Liver (tissue), 8 donors: ENCODE measurements at regions not wholly inside any gene's neighbourhood (a gene's known extent, or its start where the extent isn't known, plus 50 kb on each side); places are given as distances from the start of the nearest gene placed in this dataset.
"Not testable (repeated sequence)": the region's sequence is repeated elsewhere in the genome, so short reads cannot be mapped to it uniquely, and the experiment has no call there.

ENCODE experiments used
- DNase-seq: peaks from one replicate; pipeline ENCODE4 v3.0.0-alpha.2; 2017; ENCODE audit warnings: low spot score
- H3K27ac ChIP-seq, 2 donors: one replicate each; pipeline ENCODE4 v1.7.0; 2013; ENCODE audit warnings: inconsistent platforms in 2 of 2, low read length in 2 of 2, control low read depth in 1 of 2, low read depth in 1 of 2, mild to moderate bottlenecking in 1 of 2
- H3K27me3 ChIP-seq, 4 donors: one replicate each; pipeline versions ENCODE4 v1.6.1 to v1.7.0; 2013; ENCODE audit warnings: low read length in 3 of 4, inconsistent platforms in 1 of 4, mild to moderate bottlenecking in 1 of 4, moderate library complexity in 1 of 4; ENCODE audit not compliant: control insufficient read depth in 4 of 4, insufficient read depth in 4 of 4
- H3K36me3 ChIP-seq, 4 donors: one replicate each; pipeline versions ENCODE4 v1.6.1 to v1.7.0; 2013; ENCODE audit warnings: low read length in 3 of 4, mild to moderate bottlenecking in 3 of 4, low read depth in 1 of 4, moderate library complexity in 1 of 4; ENCODE audit not compliant: control insufficient read depth in 4 of 4, insufficient read depth in 3 of 4
- H3K4me1 ChIP-seq, 4 donors: one replicate each; pipeline versions ENCODE4 v1.6.1 to v1.7.0; 2013; ENCODE audit warnings: low read length in 3 of 4, mild to moderate bottlenecking in 3 of 4, moderate library complexity in 1 of 4; ENCODE audit not compliant: control insufficient read depth in 4 of 4, insufficient read depth in 4 of 4
- H3K4me3 ChIP-seq, 3 donors: one replicate each; pipeline versions ENCODE4 v1.6.1 to v1.7.0; 2013; ENCODE audit warnings: low read length in 3 of 3, control low read depth in 1 of 3, low read depth in 1 of 3, mild to moderate bottlenecking in 1 of 3
- H3K9ac ChIP-seq, 2 donors: one replicate each; pipeline ENCODE4 v1.7.0; 2013; ENCODE audit warnings: low read length in 2 of 2, mild to moderate bottlenecking in 2 of 2, moderate library complexity in 2 of 2, control low read depth in 1 of 2, low read depth in 1 of 2
- H3K9me3 ChIP-seq, 4 donors: one replicate each; pipeline versions ENCODE4 v1.6.1 to v1.7.0; 2013; ENCODE audit warnings: low read length in 3 of 4; ENCODE audit not compliant: control insufficient read depth in 4 of 4
- ATF3 ChIP-seq: IDR thresholded peaks from 2 replicates; pipeline ENCODE4 v1.6.1; 2016; ENCODE audit warnings: antibody characterized with exemption
- CTCF ChIP-seq: fragments of 150-350 bp; IDR thresholded peaks from 2 replicates; pipeline ENCODE4 v1.5.1; 2017; ENCODE audit warnings: improper control_type of control experiment, low read depth, low read length; ENCODE audit not compliant: missing input control
- EGR1 ChIP-seq, 2 donors: IDR thresholded peaks; 2 replicates each; pipeline ENCODE4 v1.6.1; 2016 to 2018; ENCODE audit warnings: antibody characterized with exemption in 2 of 2, low read depth in 2 of 2
- FOXA1 ChIP-seq: IDR thresholded peaks from 2 replicates; pipeline ENCODE4 v1.6.1; 2016; ENCODE audit warnings: antibody characterized with exemption
- FOXA2 ChIP-seq: IDR thresholded peaks from 2 replicates; pipeline ENCODE4 v1.6.1; 2016; ENCODE audit warnings: antibody characterized with exemption
- GABPA ChIP-seq, 2 donors: IDR thresholded peaks in 1 of 2; conservative IDR thresholded peaks in 1 of 2; 2 replicates each; pipeline ENCODE4 v1.6.1; 2016; ENCODE audit warnings: antibody characterized with exemption in 2 of 2, mild to moderate bottlenecking in 1 of 2, moderate library complexity in 1 of 2
- HNF4A ChIP-seq, 2 donors: conservative IDR thresholded peaks; 2 replicates each; pipeline ENCODE4 v1.6.1; 2016; ENCODE audit warnings: antibody characterized with exemption in 2 of 2, mild to moderate bottlenecking in 2 of 2
- HNF4G ChIP-seq: IDR thresholded peaks from 2 replicates; pipeline ENCODE4 v1.6.1; 2016; ENCODE audit warnings: antibody characterized with exemption
- JUND ChIP-seq, 2 donors: IDR thresholded peaks; 2 replicates each; pipeline ENCODE4 v1.6.1; 2016; ENCODE audit warnings: antibody characterized with exemption in 2 of 2
- MAX ChIP-seq: IDR thresholded peaks from 2 replicates; pipeline ENCODE4 v1.6.1; 2016; ENCODE audit warnings: antibody characterized with exemption
- NR2F2 ChIP-seq: IDR thresholded peaks from 2 replicates; pipeline ENCODE4 v1.6.1; 2016; ENCODE audit warnings: antibody characterized with exemption
- RAD21 ChIP-seq, 2 donors: IDR thresholded peaks; 2 replicates each; pipeline ENCODE4 v1.6.1; 2016; ENCODE audit warnings: antibody characterized with exemption in 2 of 2, mild to moderate bottlenecking in 2 of 2
- REST ChIP-seq: IDR thresholded peaks from 2 replicates; pipeline ENCODE4 v1.6.1; 2016; ENCODE audit warnings: antibody characterized with exemption, mild to moderate bottlenecking
- RXRA ChIP-seq, 2 donors: IDR thresholded peaks; 2 replicates each; pipeline ENCODE4 v1.6.1; 2017 to 2018; ENCODE audit warnings: antibody characterized with exemption in 2 of 2, mild to moderate bottlenecking in 1 of 2
- SP1 ChIP-seq: IDR thresholded peaks from 2 replicates; pipeline ENCODE4 v1.6.1; 2018; ENCODE audit warnings: antibody characterized with exemption, mild to moderate bottlenecking
- TAF1 ChIP-seq: conservative IDR thresholded peaks from 2 replicates; pipeline ENCODE4 v1.6.1; 2016; ENCODE audit warnings: antibody characterized with exemption, mild to moderate bottlenecking
- ZBTB33 ChIP-seq: IDR thresholded peaks from 2 replicates; pipeline ENCODE4 v1.6.1; 2016; ENCODE audit warnings: antibody characterized with exemption
- WGBS: extraction: QIAGEN DNeasy Blood & Tissue Kit; methylation state at CpG from one replicate; pipeline ENCODE4 v1.1.7; 2013; 5-methylcytosine and 5-hydroxymethylcytosine counted together
- donor health status: healthy.
- donor health status: healthy.
- donor health status: healthy.
- donor health status: healthy.
- donor health status: healthy.

DNA sequence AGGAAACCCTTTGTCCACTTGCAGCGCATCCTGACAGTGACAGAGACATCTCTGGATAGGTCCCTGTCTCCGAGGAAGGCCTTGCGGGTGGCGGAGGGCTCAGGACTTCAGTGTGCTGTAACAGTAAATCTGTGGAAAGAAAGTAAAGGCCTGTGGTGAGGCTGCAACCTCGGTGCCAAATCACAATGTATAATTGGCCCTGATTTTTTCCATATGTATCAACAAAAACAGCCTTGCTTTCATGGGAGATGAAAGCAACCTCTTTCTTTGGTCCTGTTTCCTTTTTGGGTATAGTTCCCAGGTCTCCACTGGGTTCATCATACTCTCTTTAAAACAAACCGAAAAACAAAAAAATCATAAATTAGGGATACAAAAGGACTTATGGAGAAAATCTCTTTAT, 110.9 kb upstream of the BMPER start (continued):
- no peak for TF ChIP-seq REST
- no peak for TF ChIP-seq HNF4G
- no peak for TF ChIP-seq NR2F2
- no peak for TF ChIP-seq RXRA (IDR thresholded peaks at IDR 0.05)
- no peak for TF ChIP-seq ATF3
- no peak for TF ChIP-seq TAF1
- no peak for TF ChIP-seq SP1
- TF ChIP-seq RAD21 (IDR thresholded peaks at IDR 0.05) = no peak

DNA sequence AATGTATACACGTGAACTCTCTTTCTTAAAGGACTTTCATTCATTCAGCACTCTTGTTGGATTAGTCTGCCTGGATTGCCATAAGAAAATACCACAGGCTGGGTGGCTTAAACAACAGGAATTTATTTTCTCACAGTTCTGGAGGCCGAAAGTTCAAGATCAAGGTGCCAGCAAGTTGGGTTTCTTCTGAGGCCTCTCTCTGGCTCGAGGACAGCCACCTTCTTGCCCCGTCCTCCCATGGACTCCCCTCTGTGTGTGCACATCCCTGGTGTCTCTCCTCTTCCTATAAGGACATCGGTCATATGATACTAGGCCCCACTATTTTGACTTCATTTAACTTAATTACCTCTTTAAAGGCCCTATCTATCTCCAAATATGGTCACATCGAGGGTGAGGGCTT, 110.4 kb upstream of the BMPER start:
- TF ChIP-seq RXRA (IDR thresholded peaks at IDR 0.05) = no peak
- TF ChIP-seq EGR1 (IDR thresholded peaks at IDR 0.05; ENCODE audit: low read depth in 2 of 2) = no peak
- TF ChIP-seq CTCF = no peak
- no peak for TF ChIP-seq GABPA (IDR thresholded peaks at IDR 0.05 in 1 of 2, conservative IDR thresholded peaks at IDR 0.05 in 1 of 2)
- Histone ChIP-seq H3K36me3 (no peaks in the 10 kb centered on the region), H3K4me1 (no peaks in the 10 kb centered on the region), H3K9me3 (no peaks in the 10 kb centered on the region), H3K9ac (no peak overlapping the region), H3K27me3 (no peaks in the 10 kb centered on the region), H3K27ac (no peak overlapping the region), H3K4me3 (no peak overlapping the region)
- 92% methylated on average over 6 of the region's 6 CpGs for WGBS
- DNase-seq = no peak

GRCh38 chr7:33796538-33796937, 108.8 kb upstream of the BMPER start:
- no peak for DNase-seq
- Histone ChIP-seq H3K4me3 (no peak overlapping the region), H3K27ac (no peak overlapping the region), H3K9ac (no peak overlapping the region), H3K4me1 (no peaks in the 10 kb centered on the region), H3K9me3 (no peaks in the 10 kb centered on the region), H3K27me3 (no peaks in the 10 kb centered on the region), H3K36me3 (no peaks in the 10 kb centered on the region)
- 90% methylated on average over 1 of the region's 1 CpG for WGBS
- no peak for TF ChIP-seq FOXA1
- no peak for TF ChIP-seq SP1
- no peak for TF ChIP-seq JUND (IDR thresholded peaks at IDR 0.05)
- TF ChIP-seq FOXA2 = no peak
- TF ChIP-seq CTCF = no peak
- no peak for TF ChIP-seq HNF4A (conservative IDR thresholded peaks at IDR 0.05)
- TF ChIP-seq ATF3 = no peak
- no peak for TF ChIP-seq NR2F2
- TF ChIP-seq HNF4G = no peak
- TF ChIP-seq MAX = no peak
- no peak for TF ChIP-seq EGR1 (IDR thresholded peaks at IDR 0.05; ENCODE audit: low read depth in 2 of 2)
- no peak for TF ChIP-seq ZBTB33

- not testable (repeated sequence) for DNase-seq, H3K9ac ChIP-seq, H3K27ac ChIP-seq, H3K9me3 ChIP-seq, H3K36me3 ChIP-seq, H3K4me1 ChIP-seq, H3K27me3 ChIP-seq, H3K4me3 ChIP-seq
- WGBS = 90% methylated on average over 6 of the region's 6 CpGs
These were observed 107.8 kb upstream of the BMPER start for GRCh38 chr7:33797512-33797911.
